ENCODE measurements at regions not wholly inside any gene's neighbourhood (a gene's known extent, or its start where the extent isn't known, plus 50 kb on each side); places are given as distances from the start of the nearest gene placed in this dataset.

GRCh38 chr17:77363821-77364361 is 223.1 kb downstream of the SEC14L1 start:
- Histone ChIP-seq H3K79me2 (ENCODE audit: low read length) (no peaks in the 10 kb centered on the region), H2AFZ (ENCODE audit: low read depth, low read length) (no peak overlapping the region), H3K9me3 (ENCODE audit: insufficient read depth, low read length) (no peaks in the 10 kb centered on the region), H3K4me2 (ENCODE audit: low read length) (no peak overlapping the region), H3K27me3 (ENCODE audit: low read depth, low read length) (peaks cover 33% of the 10 kb centered on the region), H3K27ac (ENCODE audit: low read length) (no peak overlapping the region), H4K20me1 (ENCODE audit: insufficient read depth, low read length) (no peaks in the 10 kb centered on the region), H3K4me1 (ENCODE audit: low read length) (no peaks in the 10 kb centered on the region), H3K9ac (ENCODE audit: low read length) (no peak overlapping the region), H3K36me3 (replicated peaks; ENCODE audit: low read depth, low read length) (no peaks in the 10 kb centered on the region), H3K4me3 (ENCODE audit: low read length) (no peak overlapping the region)
- TF ChIP-seq EZH2phosphoT487 (IDR thresholded peaks at IDR 0.05; ENCODE audit: low read depth), result no peak
- TF ChIP-seq CTCF (IDR thresholded peaks at IDR 0.05; ENCODE audit: low read depth, low read length), result no peak

DNA sequence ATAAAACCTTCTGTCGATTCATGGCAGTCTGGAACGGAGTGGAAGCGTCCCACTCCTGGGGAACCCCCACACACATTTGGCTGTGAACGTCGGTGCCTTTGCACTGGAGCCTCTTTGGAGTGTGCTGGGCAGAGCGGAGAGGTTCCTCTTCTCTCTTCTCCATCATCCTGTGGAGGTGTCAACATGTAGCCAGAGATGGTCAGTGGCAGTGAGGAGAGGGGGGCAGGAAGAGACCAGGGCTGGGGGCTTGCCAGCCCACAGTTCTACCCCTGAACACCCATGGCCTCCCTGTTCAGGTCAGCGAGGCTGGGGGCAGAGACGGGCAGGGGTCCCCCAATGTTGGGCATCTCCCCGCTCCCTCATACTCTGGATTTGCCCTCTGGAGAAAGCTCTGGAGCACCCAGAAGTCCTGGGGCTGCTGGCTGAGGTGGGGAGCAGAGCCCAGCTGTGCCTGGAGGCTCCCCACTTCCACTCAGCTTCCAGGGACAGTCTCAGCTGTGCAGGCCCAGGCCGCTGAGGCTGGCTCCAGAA is 223.7 kb downstream of the SEC14L1 start:
- no peaks in the 10 kb centered on the region for H3K4me1 ChIP-seq (ENCODE audit: low read length)
- H2AFZ ChIP-seq (ENCODE audit: low read depth, low read length), result no peak overlapping the region
- H3K4me2 ChIP-seq (ENCODE audit: low read length), result no peak overlapping the region
- no peaks in the 10 kb centered on the region for H3K36me3 ChIP-seq (replicated peaks; ENCODE audit: low read depth, low read length)
- no peak overlapping the region for H3K27ac ChIP-seq (ENCODE audit: low read length)
- no peaks in the 10 kb centered on the region for H4K20me1 ChIP-seq (ENCODE audit: insufficient read depth, low read length)
- H3K9ac ChIP-seq (ENCODE audit: low read length), result no peak overlapping the region
- peaks cover 33% of the 10 kb centered on the region for H3K27me3 ChIP-seq (ENCODE audit: low read depth, low read length)
- no peaks in the 10 kb centered on the region for H3K79me2 ChIP-seq (ENCODE audit: low read length)
- TF ChIP-seq CTCF (IDR thresholded peaks at IDR 0.05; ENCODE audit: low read depth, low read length), result no peak
- TF ChIP-seq EZH2phosphoT487 (IDR thresholded peaks at IDR 0.05; ENCODE audit: low read depth), result no peak
- no peak overlapping the region for H3K4me3 ChIP-seq (ENCODE audit: low read length)
- H3K9me3 ChIP-seq (ENCODE audit: insufficient read depth, low read length), result no peaks in the 10 kb centered on the region

GRCh38 chr17:77364941-77365583 is 224.3 kb downstream of the SEC14L1 start:
- H3K36me3 ChIP-seq (replicated peaks; ENCODE audit: low read depth, low read length), result no peaks in the 10 kb centered on the region
- no peak overlapping the region for H3K4me2 ChIP-seq (ENCODE audit: low read length)
- TF ChIP-seq EZH2phosphoT487 (IDR thresholded peaks at IDR 0.05; ENCODE audit: low read depth), result no peak
- TF ChIP-seq CTCF (IDR thresholded peaks at IDR 0.05; ENCODE audit: low read depth, low read length), result no peak
- H4K20me1 ChIP-seq (ENCODE audit: insufficient read depth, low read length), result no peaks in the 10 kb centered on the region
- H3K79me2 ChIP-seq (ENCODE audit: low read length), result no peaks in the 10 kb centered on the region
- H3K27me3 ChIP-seq (ENCODE audit: low read depth, low read length), result peaks cover 33% of the 10 kb centered on the region
- H2AFZ ChIP-seq (ENCODE audit: low read depth, low read length), result no peak overlapping the region
- H3K9me3 ChIP-seq (ENCODE audit: insufficient read depth, low read length), result no peaks in the 10 kb centered on the region
- H3K27ac ChIP-seq (ENCODE audit: low read length), result no peak overlapping the region
- H3K9ac ChIP-seq (ENCODE audit: low read length), result no peak overlapping the region
- H3K4me3 ChIP-seq (ENCODE audit: low read length), result no peak overlapping the region
- no peaks in the 10 kb centered on the region for H3K4me1 ChIP-seq (ENCODE audit: low read length)

GRCh38 chr17:77365584-77366186 is 224.9 kb downstream of the SEC14L1 start:
- no peak overlapping the region for H3K27ac ChIP-seq (ENCODE audit: low read length)
- no peak overlapping the region for H3K4me2 ChIP-seq (ENCODE audit: low read length)
- no peak overlapping the region for H3K9ac ChIP-seq (ENCODE audit: low read length)

More at GRCh38 chr17:77365584-77366186, 224.9 kb downstream of the SEC14L1 start:
- peaks cover 33% of the 10 kb centered on the region for H3K27me3 ChIP-seq (ENCODE audit: low read depth, low read length)
- H3K36me3 ChIP-seq (replicated peaks; ENCODE audit: low read depth, low read length), result no peaks in the 10 kb centered on the region
- H3K79me2 ChIP-seq (ENCODE audit: low read length), result no peaks in the 10 kb centered on the region
- H2AFZ ChIP-seq (ENCODE audit: low read depth, low read length), result no peak overlapping the region
- H4K20me1 ChIP-seq (ENCODE audit: insufficient read depth, low read length), result no peaks in the 10 kb centered on the region
- TF ChIP-seq CTCF (IDR thresholded peaks at IDR 0.05; ENCODE audit: low read depth, low read length), result no peak
- no peak for TF ChIP-seq EZH2phosphoT487 (IDR thresholded peaks at IDR 0.05; ENCODE audit: low read depth)
- no peaks in the 10 kb centered on the region for H3K9me3 ChIP-seq (ENCODE audit: insufficient read depth, low read length)
- no peak overlapping the region for H3K4me3 ChIP-seq (ENCODE audit: low read length)
- H3K4me1 ChIP-seq (ENCODE audit: low read length), result no peaks in the 10 kb centered on the region

Measured in OCI-LY3 (cell line).